ENCODE measurements at regions not wholly inside any gene's neighbourhood (a gene's known extent, or its start where the extent isn't known, plus 50 kb on each side); places are given as distances from the start of the nearest gene placed in this dataset.

GRCh38 chr10:117631276-117632145, 89.0 kb downstream of the EMX2 start:
- DNase-seq (ENCODE audit: low spot score): no peak
- in situ Hi-C loops (cut with MboI; ENCODE audit: low pct_unique_long_range_greater_than_20kb, low sequenced_read_pairs, unreplicated experiment): no loop called here

GRCh38 chr10:117632406-117632805, 89.9 kb downstream of the EMX2 start:
- no peak for DNase-seq (ENCODE audit: low spot score)
- no peak for TF ChIP-seq CTCF (IDR thresholded peaks at IDR 0.05; ENCODE audit: extremely low read depth, insufficient read depth, missing control alignments)
- in situ Hi-C loops (cut with MboI; ENCODE audit: low pct_unique_long_range_greater_than_20kb, low sequenced_read_pairs, unreplicated experiment): no loop called here

More at GRCh38 chr10:117631276-117632145, 89.0 kb downstream of the EMX2 start:
- TF ChIP-seq CTCF (IDR thresholded peaks at IDR 0.05; ENCODE audit: extremely low read depth, insufficient read depth, missing control alignments): no peak

GRCh38 chr10:117635826-117636225, 93.3 kb downstream of the EMX2 start:
- in situ Hi-C loops (cut with MboI; ENCODE audit: low pct_unique_long_range_greater_than_20kb, low sequenced_read_pairs, unreplicated experiment): no loop called here
- TF ChIP-seq CTCF (IDR thresholded peaks at IDR 0.05; ENCODE audit: extremely low read depth, insufficient read depth, missing control alignments): no peak
- no peak for DNase-seq (ENCODE audit: low spot score)

- in situ Hi-C loops (cut with MboI; ENCODE audit: low pct_unique_long_range_greater_than_20kb, low sequenced_read_pairs, unreplicated experiment): no loop called here
- TF ChIP-seq CTCF (IDR thresholded peaks at IDR 0.05; ENCODE audit: extremely low read depth, insufficient read depth, missing control alignments): no peak
- no peak for DNase-seq (ENCODE audit: low spot score)
Measured at GRCh38 chr10:117638200-117638599, 95.7 kb downstream of the EMX2 start.

GRCh38 chr10:117638664-117639200, 96.2 kb downstream of the EMX2 start:
- DNase-seq (ENCODE audit: low spot score): no peak
- in situ Hi-C loops (cut with MboI; ENCODE audit: low pct_unique_long_range_greater_than_20kb, low sequenced_read_pairs, unreplicated experiment): no loop called here
- no peak for TF ChIP-seq CTCF (IDR thresholded peaks at IDR 0.05; ENCODE audit: extremely low read depth, insufficient read depth, missing control alignments)

- DNase-seq (ENCODE audit: low spot score): no peak
- in situ Hi-C loops (cut with MboI; ENCODE audit: low pct_unique_long_range_greater_than_20kb, low sequenced_read_pairs, unreplicated experiment): no loop called here
- no peak for TF ChIP-seq CTCF (IDR thresholded peaks at IDR 0.05; ENCODE audit: extremely low read depth, insufficient read depth, missing control alignments)
Measured at GRCh38 chr10:117640406-117640805, 97.9 kb downstream of the EMX2 start.

Measured in GM13977 (cell line).